Endothelial cell of umbilical vein (primary cell): ENCODE measurements at regions not wholly inside any gene's neighbourhood (a gene's known extent, or its start where the extent isn't known, plus 50 kb on each side); places are given as distances from the start of the nearest gene placed in this dataset.

Experiments used
- EZH2 ChIP-seq: IDR thresholded peaks from 2 replicates; pipeline ENCODE4 v1.6.1; 2012; ENCODE audit warnings: borderline replicate concordance, low read depth, mild to moderate bottlenecking, moderate library complexity, low read length, inconsistent platforms; ENCODE audit not compliant: severe bottlenecking
- GATA2 ChIP-seq: IDR thresholded peaks from 2 replicates; pipeline ENCODE4 v1.7.0; 2011; ENCODE audit warnings: low read depth, mild to moderate bottlenecking, moderate library complexity, mixed read lengths, low read length; ENCODE audit not compliant: insufficient read length, insufficient read depth
- MYC ChIP-seq: IDR thresholded peaks from one replicate; pipeline ENCODE4 v1.6.1; 2011; ENCODE audit warnings: mild to moderate bottlenecking, low read depth, low read length
- POLR2A ChIP-seq: IDR thresholded peaks from 2 replicates; pipeline ENCODE4 v1.6.1; 2012; ENCODE audit warnings: low read depth, mild to moderate bottlenecking, control low read depth, low read length
- POLR2AphosphoS5 ChIP-seq: IDR thresholded peaks from 2 replicates; pipeline ENCODE4 v1.6.1; 2012; ENCODE audit warnings: low read depth, mild to moderate bottlenecking, control low read depth, low read length, moderate library complexity; ENCODE audit not compliant: insufficient read depth
- TF ChIP-seq, protein P1 (sequence below), 2 donors: IDR thresholded peaks; 1 replicate in 1 of 2; 2 replicates in 1 of 2; pipeline ENCODE4 v1.5.1; 2011; ENCODE audit warnings: low read length in 2 of 2, mild to moderate bottlenecking in 2 of 2, moderate library complexity in 2 of 2, control low read depth in 1 of 2, inconsistent platforms in 1 of 2, low read depth in 1 of 2; ENCODE audit not compliant: insufficient read depth in 1 of 2; ENCODE audit errors: extremely low read depth in 1 of 2
- TF ChIP-seq, protein P2 (sequence below): IDR thresholded peaks from 2 replicates; pipeline ENCODE4 v1.6.1; 2011; ENCODE audit not compliant: insufficient read depth, insufficient read length

DNA sequence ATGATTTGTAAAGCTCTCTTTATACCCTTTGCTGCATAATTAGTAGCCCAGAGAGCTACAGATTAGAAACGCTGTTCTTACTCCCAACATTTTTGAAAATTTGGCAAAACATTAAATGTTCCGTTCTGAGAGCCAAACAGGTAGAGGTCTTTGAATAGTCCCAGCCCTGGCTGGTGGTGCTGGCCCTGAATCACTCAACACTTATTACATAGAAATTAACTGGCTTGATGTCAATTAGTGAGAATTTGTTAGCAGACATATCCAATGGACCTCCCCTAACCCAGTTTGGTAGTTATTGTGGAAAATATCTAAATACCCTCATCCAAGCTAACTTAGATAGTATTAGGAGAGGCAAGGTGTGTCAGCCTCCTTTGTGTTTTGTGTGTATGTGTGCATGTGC, 440.7 kb downstream of the MTX2 start:
- TF ChIP-seq POLR2A: no peak
- TF ChIP-seq, protein P1, sequence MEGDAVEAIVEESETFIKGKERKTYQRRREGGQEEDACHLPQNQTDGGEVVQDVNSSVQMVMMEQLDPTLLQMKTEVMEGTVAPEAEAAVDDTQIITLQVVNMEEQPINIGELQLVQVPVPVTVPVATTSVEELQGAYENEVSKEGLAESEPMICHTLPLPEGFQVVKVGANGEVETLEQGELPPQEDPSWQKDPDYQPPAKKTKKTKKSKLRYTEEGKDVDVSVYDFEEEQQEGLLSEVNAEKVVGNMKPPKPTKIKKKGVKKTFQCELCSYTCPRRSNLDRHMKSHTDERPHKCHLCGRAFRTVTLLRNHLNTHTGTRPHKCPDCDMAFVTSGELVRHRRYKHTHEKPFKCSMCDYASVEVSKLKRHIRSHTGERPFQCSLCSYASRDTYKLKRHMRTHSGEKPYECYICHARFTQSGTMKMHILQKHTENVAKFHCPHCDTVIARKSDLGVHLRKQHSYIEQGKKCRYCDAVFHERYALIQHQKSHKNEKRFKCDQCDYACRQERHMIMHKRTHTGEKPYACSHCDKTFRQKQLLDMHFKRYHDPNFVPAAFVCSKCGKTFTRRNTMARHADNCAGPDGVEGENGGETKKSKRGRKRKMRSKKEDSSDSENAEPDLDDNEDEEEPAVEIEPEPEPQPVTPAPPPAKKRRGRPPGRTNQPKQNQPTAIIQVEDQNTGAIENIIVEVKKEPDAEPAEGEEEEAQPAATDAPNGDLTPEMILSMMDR (IDR thresholded peaks at IDR 0.05; ENCODE audit: extremely low read depth in 1 of 2, insufficient read depth in 1 of 2, low read depth in 1 of 2, low read length in 2 of 2): no peak
- TF ChIP-seq, protein P2, sequence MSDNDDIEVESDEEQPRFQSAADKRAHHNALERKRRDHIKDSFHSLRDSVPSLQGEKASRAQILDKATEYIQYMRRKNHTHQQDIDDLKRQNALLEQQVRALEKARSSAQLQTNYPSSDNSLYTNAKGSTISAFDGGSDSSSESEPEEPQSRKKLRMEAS: no peak
- TF ChIP-seq POLR2AphosphoS5: no peak
- TF ChIP-seq GATA2: no peak
- no peak for TF ChIP-seq EZH2
- no peak for TF ChIP-seq MYC
